Uterus (tissue), 2 donors: ENCODE measurements at regions not wholly inside any gene's neighbourhood (a gene's known extent, or its start where the extent isn't known, plus 50 kb on each side); places are given as distances from the start of the nearest gene placed in this dataset.

Experiments used
- CTCF ChIP-seq, 4 experiments: fragments of 200-600 bp in 2 of 4; fragments of 450-650 bp in 2 of 4; sonication (generic) in 2 of 4; IDR thresholded peaks; one replicate each; pipeline ENCODE4 v1.5.1; 2016 to 2019; ENCODE audit warnings: antibody characterized with exemption in 4 of 4, mild to moderate bottlenecking in 2 of 4, moderate library complexity in 1 of 4
- POLR2A ChIP-seq, 2 donors: fragments of 450-650 bp; IDR thresholded peaks; one replicate each; pipeline ENCODE4 v1.6.1; 2016; ENCODE audit warnings: antibody characterized with exemption in 2 of 2, mild to moderate bottlenecking in 1 of 2, moderate library complexity in 1 of 2

GRCh38 chr14:51370758-51371386 lies 130.8 kb downstream of the TMX1 start:
- no peak for TF ChIP-seq POLR2A (IDR thresholded peaks at IDR 0.05)
- TF ChIP-seq CTCF (IDR thresholded peaks at IDR 0.05) = no peak
